ENCODE measurements at regions not wholly inside any gene's neighbourhood (a gene's known extent, or its start where the extent isn't known, plus 50 kb on each side); places are given as distances from the start of the nearest gene placed in this dataset.

- TF ChIP-seq RFX5 (IDR thresholded peaks at IDR 0.05; ENCODE audit: low read depth, low read length) (no peak), GATA4 (IDR thresholded peaks at IDR 0.05; ENCODE audit: borderline replicate concordance, low read depth) (no peak), ZNF552 (CRISPR knock-in tag; IDR thresholded peaks at IDR 0.05; ENCODE audit: borderline replicate concordance) (no peak), MAX (IDR thresholded peaks at IDR 0.05) (no peak), PAF1 (CRISPR knock-in tag; IDR thresholded peaks at IDR 0.05) (no peak), ZNF335 (CRISPR knock-in tag; IDR thresholded peaks at IDR 0.05) (no peak), ZBTB7A (CRISPR knock-in tag; IDR thresholded peaks at IDR 0.05) (no peak), RCOR2 (CRISPR knock-in tag; IDR thresholded peaks at IDR 0.05) (no peak), E2F1 (CRISPR knock-in tag; IDR thresholded peaks at IDR 0.05) (no peak), CEBPG (CRISPR knock-in tag; IDR thresholded peaks at IDR 0.05) (no peak), EZH2 (conservative IDR thresholded peaks at IDR 0.05; ENCODE audit: low read depth, low read length) (no peak)
Observed at GRCh38 chr4:54440394-54441136, 211.5 kb downstream of the PDGFRA start.
